GM21447 (cell line): ENCODE measurements at regions not wholly inside any gene's neighbourhood (a gene's known extent, or its start where the extent isn't known, plus 50 kb on each side); places are given as distances from the start of the nearest gene placed in this dataset.

Experiments used
- ATAC-seq: cut with Tn5 transposase; IDR thresholded peaks from one replicate; pipeline ENCODE4 v1.9.1; 2021; ENCODE audit not compliant: unreplicated experiment

DNA sequence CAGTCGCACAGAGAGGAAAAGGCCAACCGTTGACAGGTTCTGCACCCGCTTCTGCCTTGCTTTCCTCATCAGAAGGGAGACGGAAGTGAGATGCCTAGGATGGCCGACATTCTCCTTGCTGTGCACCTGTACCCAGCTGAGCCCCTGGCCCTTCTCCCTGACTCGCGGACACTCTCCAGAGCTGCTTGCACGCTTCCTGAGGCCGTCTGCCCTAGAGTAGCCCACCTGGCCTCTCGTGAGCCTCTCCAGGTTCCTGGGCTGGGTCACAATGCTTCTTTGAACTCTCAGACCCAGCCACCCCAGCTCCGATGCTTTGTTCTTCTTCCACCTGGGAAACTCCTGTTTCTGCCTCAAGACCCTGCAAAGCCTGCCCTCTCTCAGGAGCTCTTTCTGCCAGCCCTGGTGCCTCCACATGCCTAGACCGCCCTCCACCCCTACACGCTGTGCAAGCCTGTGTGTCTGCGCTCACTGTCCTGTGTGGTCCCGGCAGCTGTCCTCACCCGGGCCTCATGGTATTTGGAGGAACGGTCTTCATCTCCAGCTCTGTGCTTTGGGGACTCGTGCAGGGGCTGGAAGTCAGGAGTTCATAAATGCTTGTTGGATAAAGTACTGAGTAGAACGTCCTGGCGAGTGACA, 345.4 kb upstream of the SALL3 start:
- no peak for ATAC-seq

DNA sequence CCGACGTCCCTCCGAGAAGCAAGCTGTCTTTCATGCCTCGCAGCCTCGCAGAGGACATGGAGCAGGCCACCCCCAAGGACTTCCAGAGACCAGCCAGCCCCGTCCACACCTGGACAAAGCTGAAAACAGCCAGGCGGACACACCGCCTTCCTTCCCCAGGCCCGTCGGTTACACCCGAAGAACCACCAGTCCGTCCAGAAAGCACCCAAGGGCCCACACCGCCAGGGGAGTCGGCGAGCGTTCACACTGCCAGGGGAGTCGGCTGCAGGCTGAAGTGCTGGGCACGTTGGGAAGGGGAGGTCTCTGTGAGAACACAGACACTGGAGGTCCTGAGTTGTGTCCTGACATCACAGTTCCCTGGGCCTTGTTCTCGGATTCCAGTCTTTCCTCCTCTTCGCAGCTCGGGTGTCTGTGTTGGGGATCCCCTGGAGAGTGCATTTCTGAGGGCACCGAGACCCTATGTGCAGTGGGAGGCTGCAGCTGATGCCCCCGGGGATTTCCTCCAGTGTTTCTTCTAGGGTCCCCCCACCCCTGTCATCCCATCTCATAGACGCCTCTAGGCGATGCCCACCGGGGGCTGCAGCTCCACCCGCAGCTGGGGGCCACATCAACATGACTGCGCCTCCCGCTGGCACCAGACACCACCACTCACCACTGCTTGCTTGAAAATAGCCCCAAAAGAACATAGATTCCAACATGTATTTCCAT, 344.4 kb upstream of the SALL3 start:
- ATAC-seq, result no peak

DNA sequence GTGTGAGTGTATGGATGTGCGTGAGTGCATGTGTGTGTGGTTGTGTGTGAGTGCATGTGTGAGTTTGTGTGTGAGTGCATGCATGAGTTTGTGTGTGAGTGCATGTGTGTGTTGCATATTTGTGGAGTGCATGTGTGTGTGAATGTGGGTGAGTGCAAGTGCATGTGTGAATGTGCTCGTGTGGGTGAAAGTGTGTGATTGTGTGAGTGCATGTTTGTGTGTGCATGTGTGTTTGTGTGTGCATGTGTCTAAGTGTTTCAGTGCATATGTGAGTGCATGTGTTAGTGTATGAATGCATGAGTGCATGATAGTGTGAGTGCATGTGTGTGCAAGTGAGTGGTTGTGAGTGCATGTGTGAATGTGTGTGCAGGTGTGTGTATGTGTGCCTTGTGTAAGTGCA, 343.4 kb upstream of the SALL3 start:
- ATAC-seq, result no peak

DNA sequence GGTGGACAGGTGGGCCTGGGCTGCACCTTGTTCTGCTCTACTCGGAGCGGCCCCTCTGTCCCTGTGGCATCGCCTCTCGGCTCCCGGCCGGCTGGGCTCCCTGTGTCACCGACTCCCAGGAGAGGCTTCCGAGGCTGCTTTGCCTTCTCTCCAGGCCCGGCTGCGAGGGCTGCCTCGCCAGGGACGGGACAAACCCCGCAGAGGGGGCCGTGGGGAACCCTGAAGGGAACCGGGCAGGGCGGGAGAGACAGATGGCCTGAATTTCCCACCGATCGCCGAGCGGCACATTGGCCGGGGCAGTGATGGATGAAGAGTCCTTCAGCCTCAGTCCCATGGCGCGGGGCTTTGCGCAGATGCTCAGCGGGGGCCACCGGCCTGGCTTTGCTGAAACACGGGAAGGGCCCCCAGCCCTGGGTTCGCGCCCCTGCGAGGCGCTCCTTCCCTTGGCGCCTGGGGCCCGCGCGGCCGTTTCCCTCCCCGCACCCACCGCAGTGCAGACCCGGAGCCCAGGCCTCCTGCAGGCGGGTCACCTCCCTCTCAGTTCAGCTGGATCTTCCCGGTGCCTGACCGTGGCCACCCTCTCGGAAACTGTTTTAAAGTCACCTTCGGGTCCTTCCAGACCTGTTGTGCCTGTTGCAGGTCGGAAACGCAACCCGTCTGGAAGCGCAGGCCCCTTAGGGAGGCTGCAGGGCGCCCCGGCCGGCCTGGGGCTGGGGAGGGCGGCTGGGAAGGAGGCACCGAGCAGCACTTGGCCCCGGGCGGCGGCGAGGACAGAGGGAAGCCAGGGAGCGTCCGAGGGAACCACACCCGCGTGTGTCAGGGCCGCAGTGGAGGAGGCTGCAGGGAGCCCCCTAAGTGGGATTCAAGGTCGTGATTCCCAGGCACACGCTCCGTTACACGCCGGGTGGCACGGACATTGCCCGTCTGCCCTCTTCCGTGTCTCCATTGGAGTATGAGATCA, 341.9 kb upstream of the SALL3 start:
- no peak for ATAC-seq

DNA sequence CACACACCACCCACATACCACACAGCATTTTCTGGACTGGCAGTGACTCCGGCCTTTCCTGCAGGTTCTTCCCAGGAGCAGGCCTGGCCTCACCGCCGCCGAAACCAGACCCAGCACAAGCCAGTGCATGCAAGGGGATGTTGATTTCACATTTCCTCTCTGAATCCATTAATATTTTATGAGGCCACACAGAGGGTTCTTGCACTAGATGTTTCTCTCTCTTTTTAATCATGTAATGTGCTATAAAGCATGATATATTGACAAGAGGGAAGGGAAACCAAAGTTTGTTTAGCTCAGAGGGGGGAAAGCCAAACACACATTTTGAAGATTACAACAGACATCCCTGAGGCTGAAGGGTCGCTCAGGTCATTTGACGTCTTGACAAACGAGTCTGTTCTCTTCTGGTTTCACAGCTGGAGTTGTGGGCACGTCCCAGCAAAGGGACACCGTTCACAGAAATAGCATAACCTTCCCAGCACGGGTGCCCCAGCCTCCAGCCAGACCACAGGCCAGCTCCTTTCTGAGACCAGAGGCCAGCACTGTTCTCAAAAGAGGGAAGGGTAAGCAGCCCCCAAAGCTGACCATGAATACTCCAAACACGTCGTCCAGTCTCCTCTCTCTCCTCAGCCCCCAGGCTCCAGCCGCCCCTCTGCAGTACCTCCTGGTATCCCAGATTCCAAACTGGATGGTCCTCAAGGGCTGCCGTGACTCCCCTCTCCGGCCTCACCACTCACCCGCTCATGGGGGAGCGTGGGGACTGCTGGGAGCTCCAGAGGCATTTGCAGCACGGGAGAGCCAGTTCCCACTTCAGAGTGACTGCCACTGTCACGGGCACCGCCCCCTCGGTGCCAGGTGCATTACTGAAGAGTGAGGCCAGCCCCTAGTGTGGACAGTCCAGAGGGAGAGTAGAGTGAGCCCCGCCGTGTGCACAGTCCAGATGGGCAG, 340.3 kb upstream of the SALL3 start:
- ATAC-seq, result no peak

DNA sequence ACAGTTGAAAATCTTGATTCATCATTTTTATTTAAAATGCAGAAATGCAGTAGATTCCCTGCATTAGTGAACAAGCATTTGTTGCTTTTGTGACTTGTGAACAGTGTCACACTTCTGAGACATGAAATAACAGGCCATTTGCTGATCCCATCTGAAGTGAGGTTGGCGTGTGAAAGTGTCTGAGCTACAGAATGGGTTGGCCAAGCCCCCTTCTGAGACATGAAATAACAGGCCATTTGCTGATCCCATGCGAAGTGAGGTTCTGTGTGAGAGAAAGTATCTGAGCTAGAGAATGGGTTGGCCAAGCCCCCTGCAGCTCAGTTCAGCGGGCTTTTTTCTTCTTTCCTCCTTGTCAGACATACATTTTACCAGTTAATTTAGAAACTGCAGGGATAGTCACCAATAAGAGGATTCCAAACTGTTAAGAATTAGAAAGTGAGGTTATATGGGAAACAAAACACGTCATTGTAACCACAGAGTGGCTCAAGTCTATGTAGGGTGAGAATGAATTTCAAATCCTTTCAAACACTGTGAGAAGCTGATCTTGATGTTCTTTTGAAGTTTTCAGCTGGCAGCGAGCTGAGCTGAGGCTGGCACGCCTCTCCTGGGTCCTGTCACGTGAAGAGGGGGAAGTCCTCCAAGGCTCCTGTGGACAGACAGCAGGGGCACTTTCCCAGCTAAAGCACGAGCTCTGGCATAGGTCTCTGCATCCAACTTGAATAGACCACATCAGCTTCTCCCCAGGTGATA, 339.2 kb upstream of the SALL3 start:
- no peak for ATAC-seq

DNA sequence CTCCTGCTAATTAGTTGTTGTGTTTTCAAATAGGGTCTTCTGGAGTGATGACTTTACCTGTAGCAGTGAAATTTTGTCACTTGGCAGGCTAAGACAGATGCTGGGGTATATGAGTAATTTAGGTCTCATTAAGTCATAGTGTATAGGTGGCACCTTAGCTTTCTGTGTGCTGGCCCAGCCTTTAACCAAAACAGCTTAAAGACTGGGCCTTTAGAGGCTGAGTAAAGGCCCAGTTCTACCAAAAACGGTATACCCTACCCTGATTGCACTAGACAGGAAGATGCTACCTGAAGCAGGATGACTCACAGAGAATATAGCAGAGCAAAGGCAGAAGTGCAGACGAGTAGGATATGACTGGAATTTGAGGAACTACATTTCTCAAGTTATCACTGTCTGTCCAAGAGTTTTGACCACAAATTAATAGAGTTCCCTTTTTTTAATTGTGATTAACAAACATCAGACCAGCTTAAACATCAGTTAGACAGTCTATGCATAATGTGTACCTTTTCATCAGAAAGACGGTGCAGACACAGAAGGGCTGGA, 337.9 kb upstream of the SALL3 start:
- ATAC-seq, result no peak

DNA sequence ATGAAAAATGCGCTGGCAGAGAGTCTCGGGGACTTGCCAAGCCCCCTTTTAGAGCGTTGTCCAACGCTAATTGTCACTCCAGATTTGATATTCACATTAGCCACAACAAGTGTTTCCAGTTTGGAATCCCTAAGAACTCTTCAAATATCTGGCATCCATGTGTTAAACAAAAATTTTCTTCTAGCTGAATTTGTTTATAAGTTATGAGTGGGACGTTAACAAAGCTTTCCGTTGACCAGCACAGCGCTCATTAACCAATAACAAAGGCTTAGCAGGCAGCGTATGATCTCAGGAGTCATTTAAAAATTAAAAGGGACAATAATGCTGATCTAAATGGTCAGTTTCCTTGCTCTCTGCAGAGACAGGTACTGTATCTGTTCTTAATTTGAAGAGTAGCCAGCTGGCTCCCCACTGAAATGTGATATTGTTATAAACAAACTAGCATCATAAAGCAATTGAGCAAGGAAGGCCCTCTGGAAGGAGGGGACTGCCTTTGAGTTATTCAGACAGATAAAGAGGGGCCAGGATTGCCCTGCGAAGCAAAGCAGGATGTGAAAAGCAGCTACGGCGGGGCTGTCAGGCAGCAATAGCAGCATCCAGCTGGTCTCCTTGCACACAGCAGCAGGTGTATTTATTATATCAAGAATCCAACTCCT, 337.2 kb upstream of the SALL3 start:
- ATAC-seq, result no peak

DNA sequence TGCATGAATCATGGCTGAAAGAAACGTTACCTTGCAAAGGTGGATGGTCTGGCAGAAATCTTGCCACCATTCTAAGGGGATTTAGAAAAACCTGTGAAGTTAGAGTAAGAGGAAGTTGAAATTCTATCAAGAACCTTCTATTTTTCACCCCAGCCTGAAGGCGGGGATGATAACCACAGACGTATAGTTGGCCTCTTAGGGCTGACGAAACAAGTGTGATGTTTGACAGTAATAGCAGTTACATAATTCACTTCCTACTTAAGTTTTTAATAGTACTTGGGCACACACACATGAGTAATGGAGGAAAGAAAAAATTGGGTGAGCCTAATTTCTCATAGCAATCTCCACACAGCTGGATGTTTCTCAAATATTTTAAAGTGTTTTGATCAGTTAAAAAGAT, 336.6 kb upstream of the SALL3 start:
- ATAC-seq, result no peak

DNA sequence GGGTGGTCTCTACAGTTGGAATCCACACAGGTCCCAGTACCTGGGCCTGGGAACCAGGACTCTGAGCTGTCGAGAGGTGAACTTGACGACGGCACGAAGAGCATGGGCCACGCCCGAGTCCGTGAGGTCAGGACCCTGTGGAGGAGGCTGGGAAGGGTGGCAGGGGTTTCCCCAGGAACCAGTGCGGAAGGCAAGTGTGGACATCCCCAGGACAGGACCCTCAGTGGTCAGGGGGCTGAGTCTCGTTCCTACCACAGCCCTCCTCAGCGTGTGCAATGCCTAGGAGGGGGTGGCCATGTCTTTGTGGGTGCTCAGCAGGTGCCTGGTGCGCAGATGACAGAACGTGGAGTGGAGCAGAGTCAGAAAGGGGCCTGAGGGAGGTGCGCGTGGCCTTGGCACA, 335.6 kb upstream of the SALL3 start:
- no peak for ATAC-seq

DNA sequence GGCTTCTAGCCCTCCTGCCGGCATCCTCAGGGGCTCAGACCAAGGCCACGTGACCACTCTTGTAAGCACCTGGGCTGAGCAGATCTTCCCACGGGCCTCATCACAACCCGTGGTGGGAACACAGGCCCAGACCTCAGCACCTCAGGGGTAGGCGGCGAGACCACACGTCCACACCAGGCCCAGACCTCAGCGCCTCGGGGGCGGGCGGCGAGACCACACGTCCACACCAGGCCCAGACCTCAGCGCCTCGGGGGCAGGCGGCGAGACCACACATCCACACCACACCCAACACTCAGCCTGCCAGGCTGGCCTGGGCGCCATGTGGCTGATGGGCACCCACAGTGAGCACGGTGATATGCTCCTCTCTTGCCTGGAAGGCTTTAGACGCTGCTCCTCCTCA, 334.4 kb upstream of the SALL3 start:
- ATAC-seq, result no peak

DNA sequence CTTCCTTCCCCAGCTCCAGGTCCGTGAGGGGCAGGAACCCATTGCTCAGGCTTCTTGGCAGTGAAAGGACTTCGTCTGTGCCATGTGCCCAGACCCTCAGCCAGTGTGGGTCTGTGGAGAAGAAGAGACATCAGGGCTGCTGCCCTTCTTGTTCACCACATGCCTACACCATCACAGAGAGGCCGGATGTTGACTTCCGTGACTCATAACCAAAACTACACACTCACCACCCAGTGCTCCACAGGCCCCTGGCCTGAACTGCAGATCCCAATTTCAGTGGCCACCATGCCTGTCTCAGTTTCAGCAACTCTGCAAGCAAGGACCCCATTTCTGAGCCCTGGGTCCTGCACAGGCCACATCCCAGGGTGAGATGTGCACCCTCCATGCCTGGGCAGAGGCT, 332.6 kb upstream of the SALL3 start:
- no peak for ATAC-seq

DNA sequence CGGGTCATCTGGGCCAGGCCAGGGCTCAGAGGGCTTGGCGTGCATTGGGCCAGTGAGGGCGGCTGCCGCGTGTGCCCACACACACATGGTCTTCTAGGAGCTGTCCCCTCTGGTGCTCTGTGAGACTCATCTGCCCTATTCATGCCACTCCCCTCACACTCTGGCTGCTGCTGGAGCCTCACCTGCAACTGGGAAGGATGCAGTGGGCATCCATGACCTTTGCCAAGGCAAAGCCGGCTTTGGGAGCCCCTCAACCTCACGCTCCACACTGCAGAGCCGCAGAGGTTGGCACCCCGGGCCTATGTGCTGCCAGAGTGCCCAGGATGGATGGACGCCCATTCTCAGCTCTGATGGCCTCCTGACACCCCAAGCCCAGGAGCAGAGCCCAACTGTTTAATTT, 330.2 kb upstream of the SALL3 start:
- no peak for ATAC-seq

DNA sequence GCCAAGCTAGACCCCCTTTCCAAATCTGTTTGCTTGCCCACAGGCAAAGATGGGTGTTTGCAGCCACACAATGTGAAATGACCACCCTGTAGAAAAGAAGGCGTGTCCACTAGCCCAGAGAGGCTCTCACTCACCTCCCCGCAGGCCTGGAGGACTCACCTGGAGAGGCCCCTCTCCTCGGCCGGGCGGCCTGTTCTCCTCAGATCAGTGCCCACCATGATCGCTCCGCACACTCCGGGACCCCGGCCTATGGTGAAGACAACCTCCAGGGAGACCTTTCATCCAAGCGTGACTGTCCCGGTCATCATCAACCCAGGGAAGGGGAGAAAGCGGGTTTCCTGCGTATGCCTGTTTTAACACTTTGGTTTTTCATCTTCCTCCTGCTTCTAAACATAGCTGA, 328.7 kb upstream of the SALL3 start:
- ATAC-seq, result no peak

DNA sequence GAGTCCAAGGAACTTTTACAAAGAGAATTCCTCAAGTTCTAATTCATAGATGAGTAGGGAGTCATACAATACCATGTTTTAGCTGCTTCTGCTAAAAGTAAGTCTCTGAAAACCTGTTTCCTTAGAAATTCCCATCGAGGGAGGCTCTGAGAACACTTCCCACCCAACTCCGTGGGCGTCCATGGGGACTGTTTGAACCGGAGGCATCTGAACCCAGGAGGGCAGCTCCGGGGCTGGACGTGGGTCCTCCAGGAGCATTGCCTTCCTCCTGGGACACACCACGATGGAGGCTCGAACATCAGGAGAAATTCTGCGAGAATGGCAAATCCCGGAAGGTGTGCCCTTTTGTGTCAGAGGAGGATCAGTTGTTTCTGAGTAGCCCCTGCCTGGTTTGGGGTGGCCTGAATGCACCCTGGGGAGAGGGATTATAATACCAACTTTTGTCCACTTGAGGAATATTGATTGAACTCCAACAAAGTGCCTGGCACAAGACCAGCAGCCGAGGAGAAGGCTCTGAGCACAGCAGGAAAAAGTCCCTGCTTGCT, 327.5 kb upstream of the SALL3 start:
- ATAC-seq, result no peak

DNA sequence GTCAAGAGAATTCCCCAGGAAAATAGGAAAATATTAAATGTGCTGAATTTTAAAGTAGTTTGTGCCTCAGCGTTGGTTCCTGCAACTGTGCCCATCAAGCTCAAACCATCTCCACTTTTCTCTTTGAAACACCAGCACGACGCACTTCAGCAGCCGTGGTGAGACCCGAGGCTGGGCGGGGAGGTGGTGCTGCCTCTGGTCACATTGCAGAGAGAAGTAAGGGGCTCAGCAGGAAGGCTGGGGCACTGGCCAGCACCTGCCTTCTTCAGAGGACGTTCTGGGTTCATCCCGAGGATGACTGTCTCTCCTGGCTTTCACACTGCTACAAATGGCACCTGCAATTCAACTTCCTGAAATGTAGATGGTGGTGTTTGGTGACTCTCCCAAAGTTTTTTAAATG, 323.7 kb upstream of the SALL3 start:
- no peak for ATAC-seq

DNA sequence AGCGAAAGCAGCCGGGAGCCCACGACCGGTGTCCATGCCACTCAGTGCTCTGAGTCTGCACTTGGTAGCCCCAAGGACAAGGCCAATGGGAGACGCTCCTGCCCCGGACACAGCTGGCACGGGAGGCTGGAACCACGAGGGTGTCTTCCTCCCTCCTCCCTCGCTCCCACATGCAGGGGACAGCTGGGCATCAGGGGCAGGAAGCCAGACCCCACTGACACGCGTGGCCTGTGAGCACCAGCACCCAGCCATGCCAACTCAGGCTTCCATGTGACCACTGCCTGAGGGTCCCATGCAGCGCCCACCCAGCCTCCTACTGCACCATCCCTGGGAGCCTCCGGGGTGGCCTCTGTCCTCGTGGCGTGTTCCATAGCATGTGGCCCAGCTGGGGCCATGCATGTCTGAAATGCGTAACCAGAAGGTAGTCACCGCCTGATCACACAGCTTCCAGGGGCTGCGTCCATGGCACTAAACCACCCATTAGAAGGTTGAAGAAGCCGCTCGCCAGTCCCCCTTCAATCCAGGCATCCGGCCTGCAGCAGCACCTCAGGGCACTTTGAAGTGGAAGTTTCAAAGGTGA, 323.2 kb upstream of the SALL3 start:
- ATAC-seq, result no peak

DNA sequence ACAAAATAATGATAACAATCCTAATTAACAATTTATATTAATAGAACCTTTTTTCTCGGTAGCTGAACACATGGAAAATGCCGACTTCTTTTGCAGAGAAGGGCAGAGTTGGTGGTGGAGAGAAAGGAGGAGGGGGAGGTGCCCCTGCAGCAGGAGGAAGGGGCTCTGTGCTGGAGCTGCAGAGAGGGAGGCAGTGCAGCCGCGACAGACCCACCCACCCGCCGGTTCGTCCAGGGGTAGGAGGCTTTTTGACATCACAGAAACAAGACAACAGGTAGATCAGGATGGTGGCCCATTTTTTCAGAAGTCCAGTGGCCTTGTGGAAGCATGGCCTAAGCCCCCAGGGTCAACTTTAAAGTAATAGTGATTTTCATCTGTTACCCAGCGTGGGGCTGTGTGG, 321.1 kb upstream of the SALL3 start:
- no peak for ATAC-seq

DNA sequence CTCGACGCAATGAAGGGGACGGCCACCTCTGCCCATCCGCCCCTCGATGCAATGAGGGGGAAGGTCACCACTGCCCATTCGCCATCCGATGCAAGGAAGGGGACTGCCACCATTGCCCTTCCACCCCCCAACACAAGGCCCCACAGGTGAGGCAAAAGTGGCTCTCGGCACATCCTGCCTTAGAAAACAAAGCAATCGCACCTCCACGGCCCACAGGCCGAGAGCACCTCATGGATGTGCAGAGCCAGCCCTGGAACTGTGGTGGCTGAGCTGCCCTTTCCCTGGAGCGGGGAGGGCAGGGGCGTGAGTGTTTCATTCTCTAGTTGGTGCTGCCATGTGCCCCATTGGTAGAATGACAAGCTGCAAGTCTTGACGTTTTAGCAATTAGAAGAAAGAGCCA, 320.6 kb upstream of the SALL3 start:
- ATAC-seq, result no peak
